ENCODE measurements at regions not wholly inside any gene's neighbourhood (a gene's known extent, or its start where the extent isn't known, plus 50 kb on each side); places are given as distances from the start of the nearest gene placed in this dataset.

DNA sequence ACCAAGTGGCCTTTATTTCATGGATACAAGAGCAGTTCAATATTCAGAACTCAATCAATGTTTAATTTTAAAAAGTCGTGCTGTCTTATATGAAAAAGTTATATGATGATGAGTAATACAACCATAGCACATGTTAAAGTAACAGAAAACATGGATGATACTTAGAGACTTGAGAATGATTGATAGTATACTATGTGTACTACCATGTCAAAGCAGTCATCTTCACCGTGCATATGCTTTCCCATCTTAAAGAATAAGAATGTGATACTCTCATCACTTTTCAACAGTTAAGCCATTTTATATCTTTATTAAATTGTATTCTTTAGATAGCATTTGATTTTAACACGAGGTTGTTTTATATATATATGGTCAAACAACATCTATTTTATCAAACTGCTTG lies 535.9 kb upstream of the ADAMTS5 start:
- Histone ChIP-seq H3K27me3 (no peaks in the 10 kb centered on the region), H3K27ac (no peak overlapping the region), H3K4me3 (no peak overlapping the region), H3K4me1 (no peaks in the 10 kb centered on the region), H3K9me3 (no peaks in the 10 kb centered on the region), H3K36me3 (no peaks in the 10 kb centered on the region)
- no peak for DNase-seq
- TF ChIP-seq, protein P1, sequence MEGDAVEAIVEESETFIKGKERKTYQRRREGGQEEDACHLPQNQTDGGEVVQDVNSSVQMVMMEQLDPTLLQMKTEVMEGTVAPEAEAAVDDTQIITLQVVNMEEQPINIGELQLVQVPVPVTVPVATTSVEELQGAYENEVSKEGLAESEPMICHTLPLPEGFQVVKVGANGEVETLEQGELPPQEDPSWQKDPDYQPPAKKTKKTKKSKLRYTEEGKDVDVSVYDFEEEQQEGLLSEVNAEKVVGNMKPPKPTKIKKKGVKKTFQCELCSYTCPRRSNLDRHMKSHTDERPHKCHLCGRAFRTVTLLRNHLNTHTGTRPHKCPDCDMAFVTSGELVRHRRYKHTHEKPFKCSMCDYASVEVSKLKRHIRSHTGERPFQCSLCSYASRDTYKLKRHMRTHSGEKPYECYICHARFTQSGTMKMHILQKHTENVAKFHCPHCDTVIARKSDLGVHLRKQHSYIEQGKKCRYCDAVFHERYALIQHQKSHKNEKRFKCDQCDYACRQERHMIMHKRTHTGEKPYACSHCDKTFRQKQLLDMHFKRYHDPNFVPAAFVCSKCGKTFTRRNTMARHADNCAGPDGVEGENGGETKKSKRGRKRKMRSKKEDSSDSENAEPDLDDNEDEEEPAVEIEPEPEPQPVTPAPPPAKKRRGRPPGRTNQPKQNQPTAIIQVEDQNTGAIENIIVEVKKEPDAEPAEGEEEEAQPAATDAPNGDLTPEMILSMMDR (IDR thresholded peaks at IDR 0.05): no peak
- no peak for TF ChIP-seq POLR2A (IDR thresholded peaks at IDR 0.05)

DNA sequence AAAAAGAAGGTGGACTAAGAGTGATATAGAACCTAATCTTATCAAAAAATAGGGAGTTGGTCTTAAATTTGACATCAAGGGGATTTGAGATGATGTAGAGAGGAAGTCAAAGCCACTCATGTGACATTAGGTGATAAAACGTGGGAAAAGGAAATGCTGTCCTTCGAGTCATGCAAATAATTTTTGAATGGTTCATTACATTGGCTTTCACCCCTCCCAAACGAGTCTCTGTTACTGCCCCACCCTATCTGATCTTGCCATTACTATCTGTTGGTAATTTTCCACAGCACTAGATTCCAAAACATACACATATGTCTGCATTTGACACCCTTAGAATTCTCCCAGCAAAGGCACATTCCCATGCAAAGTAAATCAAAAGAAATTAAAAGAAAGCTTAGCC lies 531.1 kb upstream of the ADAMTS5 start:
- H3K27ac ChIP-seq: no peak overlapping the region
- no peaks in the 10 kb centered on the region for H3K4me1 ChIP-seq
- TF ChIP-seq, protein P1 (IDR thresholded peaks at IDR 0.05): no peak
- TF ChIP-seq POLR2A (IDR thresholded peaks at IDR 0.05): no peak
- H3K4me3 ChIP-seq: no peak overlapping the region
- H3K36me3 ChIP-seq: no peaks in the 10 kb centered on the region
- no peaks in the 10 kb centered on the region for H3K9me3 ChIP-seq
- no peak for DNase-seq
- H3K27me3 ChIP-seq: no peaks in the 10 kb centered on the region

DNA sequence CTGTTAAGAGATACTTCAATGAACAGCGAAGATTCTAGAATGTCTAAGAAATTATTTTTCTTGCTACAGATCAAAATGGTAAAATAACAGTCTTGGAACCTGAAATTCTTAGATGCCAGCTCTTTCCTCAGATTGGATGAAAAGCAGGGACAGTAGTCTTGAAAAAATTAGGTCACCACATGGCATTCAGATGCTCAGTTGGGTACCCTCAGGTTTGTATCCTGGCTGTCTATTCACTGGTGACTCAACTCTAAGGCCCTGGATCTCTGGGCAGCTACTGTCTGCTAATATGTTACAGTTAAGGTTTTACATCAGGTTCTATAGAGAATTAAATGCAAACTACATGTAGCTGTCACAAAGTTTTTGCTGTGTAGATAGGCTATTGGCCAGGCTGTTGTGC lies 528.9 kb upstream of the ADAMTS5 start:
- no peak for TF ChIP-seq POLR2A (IDR thresholded peaks at IDR 0.05)
- Histone ChIP-seq H3K9me3 (no peaks in the 10 kb centered on the region), H3K27ac (no peak overlapping the region)

DNA sequence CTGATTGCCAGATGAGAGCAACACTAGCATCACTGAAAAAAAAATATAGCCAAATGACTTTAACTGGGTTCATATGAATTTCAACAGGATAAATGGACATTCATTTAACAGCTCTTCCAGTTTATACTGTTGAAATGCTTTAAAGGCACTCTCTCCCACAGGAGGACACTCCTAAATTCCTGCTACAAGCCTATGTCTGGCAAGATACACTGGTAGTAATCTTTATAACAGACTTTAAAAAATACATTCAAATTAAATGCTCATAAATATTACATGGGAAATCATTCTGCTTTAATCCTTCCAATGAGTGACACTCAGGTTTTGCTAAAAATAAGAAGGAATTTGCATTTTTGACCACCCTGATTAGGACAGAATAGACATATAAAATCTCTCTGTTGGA lies 526.7 kb upstream of the ADAMTS5 start:
- Histone ChIP-seq H3K27ac (no peak overlapping the region), H3K4me1 (no peaks in the 10 kb centered on the region), H3K4me3 (no peak overlapping the region), H3K27me3 (no peaks in the 10 kb centered on the region), H3K36me3 (no peaks in the 10 kb centered on the region), H3K9me3 (no peaks in the 10 kb centered on the region)
- TF ChIP-seq, protein P1 (IDR thresholded peaks at IDR 0.05): no peak
- TF ChIP-seq POLR2A (IDR thresholded peaks at IDR 0.05): no peak
- DNase-seq: no peak

More for the DNA sequence above, 528.9 kb upstream of the ADAMTS5 start:
- Histone ChIP-seq H3K4me1 (no peaks in the 10 kb centered on the region), H3K4me3 (no peak overlapping the region), H3K27me3 (no peaks in the 10 kb centered on the region), H3K36me3 (no peaks in the 10 kb centered on the region)
- no peak for DNase-seq

DNA sequence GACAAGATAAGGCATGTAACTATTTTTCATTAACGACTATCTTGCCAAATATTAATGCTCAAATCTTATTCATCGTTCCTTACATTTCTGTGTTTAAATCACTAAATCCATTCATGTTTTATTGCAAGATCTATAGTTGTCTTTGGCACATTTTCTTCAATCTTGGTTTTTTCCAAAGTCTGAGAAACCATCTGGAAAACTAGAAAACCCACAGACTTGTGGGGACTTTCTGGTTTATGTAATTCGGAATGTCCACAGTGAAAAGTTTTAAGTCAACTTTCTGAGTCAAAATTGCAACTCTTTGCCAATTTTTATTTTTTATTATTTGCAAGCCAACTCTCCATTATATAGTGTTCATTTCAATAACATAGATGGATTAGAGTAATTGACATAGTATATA lies 520.8 kb upstream of the ADAMTS5 start:
- H3K27ac ChIP-seq: no peak overlapping the region
- no peak for TF ChIP-seq POLR2A (IDR thresholded peaks at IDR 0.05)
- TF ChIP-seq, protein P1 (IDR thresholded peaks at IDR 0.05): no peak
- no peaks in the 10 kb centered on the region for H3K4me1 ChIP-seq
- no peaks in the 10 kb centered on the region for H3K9me3 ChIP-seq
- DNase-seq: no peak
- no peaks in the 10 kb centered on the region for H3K36me3 ChIP-seq
- H3K4me3 ChIP-seq: no peak overlapping the region
- no peaks in the 10 kb centered on the region for H3K27me3 ChIP-seq

DNA sequence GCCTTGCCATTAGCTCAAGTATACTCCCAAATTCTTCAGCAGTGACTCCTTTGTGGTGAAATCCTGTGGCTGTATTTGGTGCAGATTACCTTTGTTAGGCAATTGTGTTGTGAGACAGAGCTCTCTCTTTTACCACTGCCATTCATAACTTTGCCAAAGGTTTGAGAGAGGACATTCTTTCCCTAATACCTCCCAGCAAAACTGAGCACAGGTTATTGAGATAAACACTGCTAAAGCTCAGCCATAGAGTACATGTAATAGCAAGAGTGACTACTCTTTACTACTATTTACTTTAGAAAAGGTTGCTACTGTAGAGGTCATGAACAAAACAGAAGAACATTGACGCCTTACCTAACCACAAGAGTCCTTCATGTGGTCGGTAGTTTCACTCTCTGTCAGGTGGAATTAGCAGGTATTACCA lies 514.0 kb upstream of the ADAMTS5 start:
- H3K4me1 ChIP-seq: no peaks in the 10 kb centered on the region
- no peaks in the 10 kb centered on the region for H3K36me3 ChIP-seq
- TF ChIP-seq POLR2A (IDR thresholded peaks at IDR 0.05): no peak
- TF ChIP-seq, protein P1 (IDR thresholded peaks at IDR 0.05): no peak
- no peaks in the 10 kb centered on the region for H3K27me3 ChIP-seq
- no peaks in the 10 kb centered on the region for H3K9me3 ChIP-seq
- no peak overlapping the region for H3K4me3 ChIP-seq
- H3K27ac ChIP-seq: no peak overlapping the region
- no peak for DNase-seq
